BLaER1 treated with 17β-estradiol and CSF1 and Interleukin-3, amounts not matched to agents 10 nM and 100 nM (cell line): ENCODE measurements at regions not wholly inside any gene's neighbourhood (a gene's known extent, or its start where the extent isn't known, plus 50 kb on each side); places are given as distances from the start of the nearest gene placed in this dataset.
A peak's percentile ranks its signal among the peaks of the same experiment; 100 is the strongest.

ENCODE experiments used
- H3K27ac ChIP-seq, 11 experiments: shearing (Covaris generic); formaldehyde crosslinking; 2 replicates each; pipeline ENCODE4 v1.8.1; 2022
- H3K27me3 ChIP-seq, 11 experiments: shearing (Covaris generic); formaldehyde crosslinking; 2 replicates each; pipeline ENCODE4 v1.8.1; 2022
- H3K36me3 ChIP-seq, 11 experiments: shearing (Covaris generic); formaldehyde crosslinking; 2 replicates each; pipeline ENCODE4 v1.8.1; 2022
- H3K4me1 ChIP-seq, 10 experiments: shearing (Covaris generic); formaldehyde crosslinking; 2 replicates each; pipeline ENCODE4 v1.8.1; 2022
- H3K4me2 ChIP-seq, 11 experiments: shearing (Covaris generic); formaldehyde crosslinking; 2 replicates each; pipeline ENCODE4 v1.8.1; 2022
- H3K4me3 ChIP-seq, 10 experiments: shearing (Covaris generic); formaldehyde crosslinking; 2 replicates each; pipeline ENCODE4 v1.8.1; 2022
- H3K9ac ChIP-seq, 11 experiments: shearing (Covaris generic); formaldehyde crosslinking; 2 replicates each; pipeline ENCODE4 v1.8.1; 2022
- H3K9me3 ChIP-seq, 11 experiments: shearing (Covaris generic); formaldehyde crosslinking; replicated peaks in 1 of 11; 2 replicates each; pipeline ENCODE4 v1.8.1; 2022
- H4K20me1 ChIP-seq, 11 experiments: shearing (Covaris generic); formaldehyde crosslinking; 2 replicates each; pipeline ENCODE4 v1.8.1; 2022
- Cebpa-rat ChIP-seq, 11 experiments: shearing (Covaris generic); IDR thresholded peaks; 2 replicates each; pipeline ENCODE4 v1.8.1; 2022

DNA sequence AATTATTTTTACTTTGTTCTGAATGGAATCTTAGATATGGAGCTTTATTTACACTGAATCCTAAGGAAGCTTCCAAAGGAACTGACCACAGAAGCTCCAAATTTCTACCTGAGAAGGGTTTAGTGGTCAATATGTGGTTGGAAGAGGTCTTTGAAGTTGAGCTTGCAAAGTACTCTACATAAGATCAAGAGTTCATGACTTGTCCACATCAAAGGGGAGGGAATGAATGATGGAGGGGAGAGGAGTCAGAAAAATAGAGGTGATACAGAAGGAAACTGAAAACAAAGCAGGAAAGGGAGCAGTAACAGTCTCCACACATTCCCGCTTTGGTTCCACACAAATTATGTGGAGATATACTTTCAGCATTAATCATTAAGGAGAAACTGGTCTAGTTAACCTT lies 450.9 kb downstream of the HINT1 start:
- Histone ChIP-seq H3K9ac (no peak overlapping the region), H3K9me3 (no peaks in the 10 kb centered on the region), H3K4me2 (no peak overlapping the region), H4K20me1 (no peaks in the 10 kb centered on the region), H3K36me3 (no peaks in the 10 kb centered on the region), H3K27ac (no peak overlapping the region), H3K27me3 (no peaks in the 10 kb centered on the region), H3K4me1 (0 out of 20 replicates have a peak, but pooled peaks cover 0 to under 1% (median 0%) of the 10 kb centered on the region in 10 experiments), H3K4me3 (no peak overlapping the region)
- no peak for TF ChIP-seq Cebpa-rat (IDR thresholded peaks at IDR 0.05)

DNA sequence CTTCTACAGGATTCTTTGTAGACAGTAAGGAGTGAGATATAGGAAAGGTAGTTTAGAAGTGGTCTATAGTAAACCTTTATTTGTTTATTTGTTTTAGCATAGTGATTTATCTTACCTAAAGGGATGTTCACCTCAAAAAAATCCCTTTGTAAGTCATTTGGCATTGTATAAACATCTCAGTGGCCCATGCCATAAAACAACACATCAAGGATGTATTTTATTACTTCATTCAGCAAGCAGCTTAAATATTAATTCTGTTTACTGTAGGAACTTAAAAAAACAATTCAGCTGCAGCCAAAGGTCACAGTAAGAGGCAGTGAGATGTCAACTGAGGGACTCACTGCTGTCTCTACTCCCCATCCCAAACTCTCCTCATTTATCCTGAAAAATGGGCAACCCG lies 452.7 kb downstream of the HINT1 start:
- no peaks in the 10 kb centered on the region for H3K9me3 ChIP-seq
- H3K9ac ChIP-seq, result no peak overlapping the region
- TF ChIP-seq Cebpa-rat (IDR thresholded peaks at IDR 0.05), result no peak
- H3K4me3 ChIP-seq, result no peak overlapping the region
- peaks cover 0 to 7% (median 0%) of the 10 kb centered on the region in 10 experiments; a peak in 1 of 20 replicates for H3K4me1 ChIP-seq
- H3K36me3 ChIP-seq, result no peaks in the 10 kb centered on the region
- H3K4me2 ChIP-seq, result no peak overlapping the region
- no peak overlapping the region for H3K27ac ChIP-seq
- no peaks in the 10 kb centered on the region for H4K20me1 ChIP-seq
- no peaks in the 10 kb centered on the region for H3K27me3 ChIP-seq

- H3K27me3 ChIP-seq, result no peaks in the 10 kb centered on the region
- H4K20me1 ChIP-seq, result no peaks in the 10 kb centered on the region
- H3K4me3 ChIP-seq, result no peak overlapping the region
- H3K9ac ChIP-seq, result no peak overlapping the region
- no peak for TF ChIP-seq Cebpa-rat (IDR thresholded peaks at IDR 0.05)
- H3K36me3 ChIP-seq, result no peaks in the 10 kb centered on the region
- H3K4me1 ChIP-seq, result peaks cover 0 to 7% (median 0%) of the 10 kb centered on the region in 10 experiments; a peak in 1 of 20 replicates
- no peak overlapping the region for H3K4me2 ChIP-seq
- no peaks in the 10 kb centered on the region for H3K9me3 ChIP-seq
- H3K27ac ChIP-seq, result no peak overlapping the region
These were observed 454.5 kb downstream of the HINT1 start for GRCh38 chr5:130710596-130710995.

DNA sequence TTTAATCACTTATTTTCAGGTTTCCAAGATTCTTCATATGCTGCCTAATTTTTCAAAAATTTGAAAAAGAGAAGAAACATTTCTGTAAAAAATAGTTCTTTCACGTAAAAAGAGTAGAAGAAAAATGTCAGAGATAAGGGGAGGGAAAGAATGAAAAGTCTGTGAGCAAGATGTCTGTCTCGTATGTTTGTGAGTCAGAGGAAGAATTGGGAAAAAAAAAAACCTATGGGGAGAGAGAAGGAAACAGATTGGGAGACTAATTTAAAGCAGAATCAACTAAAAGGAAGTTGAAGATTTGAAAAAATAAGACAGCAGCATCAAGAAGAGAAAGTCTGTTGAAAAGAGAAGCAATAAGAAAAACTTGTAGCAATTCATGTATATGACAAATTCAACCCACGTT lies 456.3 kb downstream of the HINT1 start:
- no peaks in the 10 kb centered on the region for H3K36me3 ChIP-seq
- H3K4me2 ChIP-seq, result no peak overlapping the region
- H3K9me3 ChIP-seq, result no peaks in the 10 kb centered on the region
- no peak overlapping the region for H3K27ac ChIP-seq
- no peak overlapping the region for H3K4me3 ChIP-seq
- no peak for TF ChIP-seq Cebpa-rat (IDR thresholded peaks at IDR 0.05)
- no peak overlapping the region for H3K9ac ChIP-seq
- H3K27me3 ChIP-seq, result no peaks in the 10 kb centered on the region
- no peaks in the 10 kb centered on the region for H4K20me1 ChIP-seq
- H3K4me1 ChIP-seq, result peaks cover 0 to 7% (median 0%) of the 10 kb centered on the region in 10 experiments; a peak in 1 of 20 replicates

GRCh38 chr5:130706696-130707095 lies 458.4 kb downstream of the HINT1 start:
- Histone ChIP-seq H4K20me1 (no peaks in the 10 kb centered on the region), H3K4me3 (no peak overlapping the region), H3K9me3 (no peaks in the 10 kb centered on the region), H3K27me3 (no peaks in the 10 kb centered on the region), H3K36me3 (no peaks in the 10 kb centered on the region), H3K27ac (no peak overlapping the region), H3K4me1 (peaks cover 0 to 15% (median 0%) of the 10 kb centered on the region in 10 experiments; a peak in 3 of 20 replicates), H3K9ac (no peak overlapping the region), H3K4me2 (no peak overlapping the region)
- no peak for TF ChIP-seq Cebpa-rat (IDR thresholded peaks at IDR 0.05)

GRCh38 chr5:130705368-130705767 lies 459.7 kb downstream of the HINT1 start:
- no peak overlapping the region for H3K27ac ChIP-seq

DNA sequence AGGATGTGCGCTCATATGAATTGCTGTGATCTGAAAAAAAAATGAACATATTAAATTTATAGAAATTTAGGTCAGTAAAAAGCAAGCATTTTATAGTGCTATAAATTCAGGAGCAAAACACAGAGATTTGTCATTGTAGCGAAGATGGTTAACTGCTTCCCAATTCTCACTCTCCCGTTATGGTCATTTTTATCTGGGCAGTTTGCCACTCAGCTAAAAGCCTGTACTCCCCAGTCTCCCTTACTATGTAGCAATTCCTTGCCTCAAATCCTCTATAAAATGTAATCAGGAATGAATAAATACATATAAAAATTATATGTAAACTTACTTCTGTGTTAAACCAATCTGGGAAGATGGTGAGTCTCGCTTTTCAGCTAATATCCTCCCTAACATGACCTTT lies 471.5 kb downstream of the HINT1 start:
- Histone ChIP-seq H3K27ac (no peak overlapping the region), H3K4me3 (no peak overlapping the region), H3K9me3 (peaks cover 0 to 4% (median 0%) of the 10 kb centered on the region in 11 experiments; a peak in 2 of 22 replicates), H4K20me1 (no peaks in the 10 kb centered on the region), H3K36me3 (no peaks in the 10 kb centered on the region), H3K4me2 (no peak overlapping the region; a peak in 2 of 22 replicates), H3K27me3 (no peaks in the 10 kb centered on the region; a peak in 1 of 22 replicates), H3K9ac (no peak overlapping the region), H3K4me1 (peaks cover 6 to 17% (median 11%) of the 10 kb centered on the region in 10 experiments; a peak in 16 of 20 replicates)
- TF ChIP-seq Cebpa-rat (IDR thresholded peaks at IDR 0.05), result no peak

More at GRCh38 chr5:130705368-130705767, 459.7 kb downstream of the HINT1 start:
- Histone ChIP-seq H3K9me3 (no peaks in the 10 kb centered on the region), H3K36me3 (no peaks in the 10 kb centered on the region), H3K4me1 (peaks cover 0 to 15% (median 0%) of the 10 kb centered on the region in 10 experiments; a peak in 3 of 20 replicates), H3K4me3 (no peak overlapping the region), H3K4me2 (no peak overlapping the region), H3K27me3 (no peaks in the 10 kb centered on the region), H4K20me1 (no peaks in the 10 kb centered on the region), H3K9ac (no peak overlapping the region)
- TF ChIP-seq Cebpa-rat (IDR thresholded peaks at IDR 0.05), result no peak

GRCh38 chr5:130692770-130693169 lies 472.3 kb downstream of the HINT1 start:
- Histone ChIP-seq H3K9ac (no peak overlapping the region), H3K36me3 (no peaks in the 10 kb centered on the region), H3K27me3 (no peaks in the 10 kb centered on the region; a peak in 1 of 22 replicates), H3K4me3 (no peak overlapping the region), H3K4me2 (peak overlapping the region in 8 of 11 experiments; percentile 1 to 47 (median 33); a peak in 12 of 22 replicates), H3K4me1 (peaks cover 6 to 17% (median 11%) of the 10 kb centered on the region in 10 experiments; a peak in 16 of 20 replicates), H3K9me3 (peaks cover 0 to 4% (median 0%) of the 10 kb centered on the region in 11 experiments; a peak in 2 of 22 replicates), H3K27ac (no peak overlapping the region), H4K20me1 (no peaks in the 10 kb centered on the region)
- no peak for TF ChIP-seq Cebpa-rat (IDR thresholded peaks at IDR 0.05)

GRCh38 chr5:130689831-130690230 lies 475.2 kb downstream of the HINT1 start:
- Histone ChIP-seq H3K4me1 (peaks cover 6 to 17% (median 11%) of the 10 kb centered on the region in 10 experiments; a peak in 16 of 20 replicates), H3K4me3 (no peak overlapping the region), H3K9ac (no peak overlapping the region), H3K9me3 (peaks cover 0 to 4% (median 0%) of the 10 kb centered on the region in 11 experiments; a peak in 2 of 22 replicates), H3K36me3 (no peaks in the 10 kb centered on the region), H3K27ac (peak overlapping the region in 1 of 11 experiments; percentile 10; a peak in 2 of 22 replicates), H4K20me1 (no peaks in the 10 kb centered on the region), H3K27me3 (no peaks in the 10 kb centered on the region; a peak in 1 of 22 replicates), H3K4me2 (peak overlapping the region in 4 of 11 experiments; percentile 34 to 51 (median 43); a peak in 7 of 22 replicates)
- no peak for TF ChIP-seq Cebpa-rat (IDR thresholded peaks at IDR 0.05)
